Heart right ventricle (tissue), 16 donors: ENCODE measurements at regions not wholly inside any gene's neighbourhood (a gene's known extent, or its start where the extent isn't known, plus 50 kb on each side); places are given as distances from the start of the nearest gene placed in this dataset.
A peak's percentile ranks its signal among the peaks of the same experiment; 100 is the strongest.

Experiments used
- ATAC-seq, 8 donors: fragments of 200-7000 bp; cut with Tn5 transposase; one replicate each; pipeline ENCODE4 v1.9.1; 2020; ENCODE audit warnings: mild to moderate bottlenecking in 8 of 8, moderate library complexity in 8 of 8, moderate number of reproducible peaks in 1 of 8
- DNase-seq, 2 donors: peaks; one replicate each; pipeline ENCODE4 v3.0.0-alpha.2; 2020
- H3K27ac ChIP-seq, 10 donors: fragments of 200-600 bp; sonication (generic) in 2 of 10; one replicate each; pipeline versions ENCODE4 v1.5.0 to v1.8.0; 2020 to 2022; ENCODE audit warnings: mild to moderate bottlenecking in 3 of 10
- H3K27me3 ChIP-seq, 7 donors: fragments of 200-600 bp; one replicate each; pipeline ENCODE4 v1.8.0; 2021 to 2022; ENCODE audit warnings: mild to moderate bottlenecking in 2 of 7
- H3K36me3 ChIP-seq, 9 donors: fragments of 200-600 bp; sonication (generic) in 1 of 9; one replicate each; pipeline versions ENCODE4 v1.5.0 to v1.8.0; 2020 to 2022; ENCODE audit warnings: mild to moderate bottlenecking in 2 of 9
- H3K4me1 ChIP-seq, 9 donors: fragments of 200-600 bp; sonication (generic) in 1 of 9; one replicate each; pipeline versions ENCODE4 v1.5.0 to v1.8.0; 2020 to 2022; ENCODE audit warnings: mild to moderate bottlenecking in 4 of 9
- H3K4me3 ChIP-seq, 10 donors: fragments of 200-600 bp; sonication (generic) in 2 of 10; one replicate each; pipeline versions ENCODE4 v1.5.0 to v1.8.0; 2020 to 2022; ENCODE audit warnings: mild to moderate bottlenecking in 7 of 10, moderate library complexity in 2 of 10
- H3K9me3 ChIP-seq, 11 donors: fragments of 200-600 bp in 10 of 11; sonication (generic) in 2 of 11; one replicate each; pipeline versions ENCODE4 v1.5.0 to v1.8.0; 2013 to 2022; ENCODE audit warnings: mild to moderate bottlenecking in 2 of 11, control low read depth in 1 of 11, moderate library complexity in 1 of 11
- WGBS, 2 donors: extraction: QIAGEN DNeasy Blood & Tissue Kit; methylation state at CpG; one replicate each; pipeline ENCODE4 v1.1.7; 2013; ENCODE audit warnings: inconsistent platforms in 1 of 2; 5-methylcytosine and 5-hydroxymethylcytosine counted together
- intact Hi-C, 10 donors: fragments of 100-400 bp; cut with DNase I; formaldehyde crosslinking; loops; one replicate each; pipeline versions ENCODE4 v1.11.1 to v1.14.2; 2022
- TF ChIP-seq, protein P1 (sequence below), 9 donors: fragments of 200-600 bp; sonication (generic) in 2 of 9; IDR thresholded peaks; one replicate each; pipeline versions ENCODE4 v1.5.0 to v1.8.0; 2021 to 2022; ENCODE audit warnings: antibody characterized with exemption in 9 of 9, mild to moderate bottlenecking in 5 of 9, moderate library complexity in 1 of 9
- donor health status: Arrhythmogenic right ventricular cardiomyopathy.
- donor health status: ischemic (EF 13 %, LVEDD 7.1; RV severe dilation, severe dysfunction).
- donor health status: healthy with polysubstance abuse.
- donor health status: DM: no; HTN: yes; CAD: no.
- donor health status: DM: no; HTN: no; CAD: no.
- donor health status: ischemic (EF 25% LVEDD 6.9; RV normal size, moderate dysfunction).
- donor health status: ischemic (EF 25% LVEDD 5.7; RV mildly dilated, moderate dysfunction).
- donor health status: healthy.
- donor health status: DM: yes; HTN: yes; CAD: no.
- donor health status: Ischemic cardiomyopathy.
- donor health status: ischemic (EF 35%, LVEDD 5.7; RV mildly dilated, moderate dysfunction).
- donor health status: nonischemic (EF 11% LVEDD 7.7; RV severe dilation, severe dysfunction).
- donor health status: DM: yes; HTN: yes; CAD: no.
- donor health status: PGD.
- donor health status: ischemic (EF 29% LVEDD 5.4; RV normal size, mild dysfunction).
- donor health status: nonischemic (EF 23%, LVEDD 6.1; RV moderate dilation, normal function).

GRCh38 chr5:136694258-136694657 is 328.9 kb upstream of the TRPC7 start:
- Histone ChIP-seq H3K9me3 (peaks cover 0 to 16% (median 4%) of the 10 kb centered on the region in 11 donors), H3K4me3 (no peak overlapping the region), H3K36me3 (no peaks in the 10 kb centered on the region), H3K27ac (no peak overlapping the region), H3K4me1 (no peaks in the 10 kb centered on the region), H3K27me3 (peaks cover 0 to 36% (median 3%) of the 10 kb centered on the region in 7 donors)
- DNase-seq (no peak), ATAC-seq (no peak)
- WGBS, 2 donors = 81 to 87% methylated on average over 4 of the region's 4 CpGs
- TF ChIP-seq, protein P1, sequence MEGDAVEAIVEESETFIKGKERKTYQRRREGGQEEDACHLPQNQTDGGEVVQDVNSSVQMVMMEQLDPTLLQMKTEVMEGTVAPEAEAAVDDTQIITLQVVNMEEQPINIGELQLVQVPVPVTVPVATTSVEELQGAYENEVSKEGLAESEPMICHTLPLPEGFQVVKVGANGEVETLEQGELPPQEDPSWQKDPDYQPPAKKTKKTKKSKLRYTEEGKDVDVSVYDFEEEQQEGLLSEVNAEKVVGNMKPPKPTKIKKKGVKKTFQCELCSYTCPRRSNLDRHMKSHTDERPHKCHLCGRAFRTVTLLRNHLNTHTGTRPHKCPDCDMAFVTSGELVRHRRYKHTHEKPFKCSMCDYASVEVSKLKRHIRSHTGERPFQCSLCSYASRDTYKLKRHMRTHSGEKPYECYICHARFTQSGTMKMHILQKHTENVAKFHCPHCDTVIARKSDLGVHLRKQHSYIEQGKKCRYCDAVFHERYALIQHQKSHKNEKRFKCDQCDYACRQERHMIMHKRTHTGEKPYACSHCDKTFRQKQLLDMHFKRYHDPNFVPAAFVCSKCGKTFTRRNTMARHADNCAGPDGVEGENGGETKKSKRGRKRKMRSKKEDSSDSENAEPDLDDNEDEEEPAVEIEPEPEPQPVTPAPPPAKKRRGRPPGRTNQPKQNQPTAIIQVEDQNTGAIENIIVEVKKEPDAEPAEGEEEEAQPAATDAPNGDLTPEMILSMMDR (IDR thresholded peaks at IDR 0.05) = no peak
- intact Hi-C loops = no loop called here

DNA sequence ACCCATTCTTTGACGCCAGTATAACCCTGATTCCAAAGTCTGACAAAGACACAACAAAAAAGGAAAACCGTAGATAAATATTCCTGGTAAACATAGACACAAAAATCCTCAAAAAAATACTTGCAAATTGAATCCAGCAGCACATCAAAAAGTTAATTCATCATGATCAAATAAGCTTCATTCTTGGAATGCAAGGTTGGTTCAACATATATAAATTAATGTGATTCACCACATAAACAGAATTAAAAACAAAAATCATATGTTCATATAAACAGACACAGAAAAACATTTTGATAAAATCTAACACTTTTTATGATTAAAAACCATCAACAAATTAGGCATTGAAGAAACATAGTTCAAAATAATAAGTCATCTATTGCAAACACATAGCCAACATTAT is 324.2 kb upstream of the TRPC7 start:
- TF ChIP-seq, protein P1 (IDR thresholded peaks at IDR 0.05) = no peak
- peaks cover 0 to 55% (median 18%) of the 10 kb centered on the region in 11 donors for H3K9me3 ChIP-seq
- no peak overlapping the region for H3K4me3 ChIP-seq
- no peak for ATAC-seq
- H3K36me3 ChIP-seq = no peaks in the 10 kb centered on the region
- H3K27ac ChIP-seq = no peak overlapping the region
- intact Hi-C loops = loop anchor here in 2 of 10 donors (10.0 kb wide), 2 partner anchors 435 to 445 kb away; no protein-coding TSS in a partner anchor
- peaks cover 0 to under 1% (median 0%) of the 10 kb centered on the region in 7 donors for H3K27me3 ChIP-seq
- 32 to 69% methylated on average over 2 of the region's 2 CpGs for WGBS, 2 donors
- no peak for DNase-seq
- no peaks in the 10 kb centered on the region for H3K4me1 ChIP-seq

DNA sequence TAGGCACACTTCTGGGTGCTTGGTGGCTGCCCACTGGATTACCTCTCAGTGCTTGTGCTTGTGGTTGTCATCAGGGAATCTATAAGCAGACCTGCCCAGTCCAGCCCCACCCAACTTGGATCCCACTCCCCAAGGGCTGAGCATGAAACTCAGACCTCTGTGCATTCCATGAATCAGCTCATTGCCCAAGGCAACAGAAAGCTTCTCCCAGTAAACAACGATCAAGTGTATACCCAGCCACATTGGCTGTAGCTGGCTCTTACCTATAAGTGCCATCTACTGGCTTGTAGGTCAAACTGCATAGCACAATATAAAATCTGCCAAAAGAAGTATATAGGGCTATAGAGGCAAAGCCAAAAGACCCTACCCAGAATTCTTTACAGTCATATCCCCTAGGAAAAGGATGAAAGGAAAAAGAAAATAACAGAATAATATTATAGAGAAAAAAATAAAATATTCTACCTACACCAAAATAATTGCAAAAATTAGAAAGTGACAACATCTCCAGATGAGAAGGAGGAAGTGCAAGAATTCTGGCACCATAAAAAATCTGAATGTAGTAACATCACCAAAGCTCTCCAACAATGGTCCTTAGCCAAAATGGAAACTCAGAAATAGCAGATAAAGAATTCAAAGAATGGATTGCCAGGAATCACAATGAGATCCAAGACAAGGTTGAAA is 321.0 kb upstream of the TRPC7 start:
- ATAC-seq (peak in 1 of 8 donors; percentile 29), DNase-seq (no peak)
- TF ChIP-seq, protein P1 (IDR thresholded peaks at IDR 0.05) = peak in 5 of 9 donors; percentile 8 to 27 (median 16)
- no peaks in the 10 kb centered on the region for H3K36me3 ChIP-seq
- intact Hi-C loops = loop anchor here in 2 of 10 donors (10.0 kb wide), 2 partner anchors 432 to 442 kb away; no protein-coding TSS in a partner anchor
- no peak overlapping the region for H3K4me3 ChIP-seq
- WGBS, 2 donors = 16 to 21% methylated on average over 1 of the region's 1 CpG
- no peak overlapping the region for H3K27ac ChIP-seq
- peaks cover 0 to 23% (median 14%) of the 10 kb centered on the region in 7 donors for H3K27me3 ChIP-seq
- H3K4me1 ChIP-seq = no peaks in the 10 kb centered on the region
- peaks cover 0 to 55% (median 18%) of the 10 kb centered on the region in 11 donors for H3K9me3 ChIP-seq

GRCh38 chr5:136682986-136683385 is 317.6 kb upstream of the TRPC7 start:
- peaks cover 0 to 29% (median 10%) of the 10 kb centered on the region in 11 donors for H3K9me3 ChIP-seq
- WGBS, 2 donors = 0 to 80% methylated on average over 1 of the region's 1 CpG
- no peak overlapping the region for H3K27ac ChIP-seq
- ATAC-seq (no peak), DNase-seq (no peak)
- H3K4me1 ChIP-seq = no peaks in the 10 kb centered on the region
- intact Hi-C loops = loop anchor here in 2 of 10 donors (10.0 kb wide), 2 partner anchors 428 to 438 kb away; no protein-coding TSS in a partner anchor
- TF ChIP-seq, protein P1 (IDR thresholded peaks at IDR 0.05) = no peak
- no peaks in the 10 kb centered on the region for H3K36me3 ChIP-seq
- no peak overlapping the region for H3K4me3 ChIP-seq
- H3K27me3 ChIP-seq = peaks cover 0 to 44% (median 14%) of the 10 kb centered on the region in 7 donors
